KMS-11 (cell line): ENCODE measurements at regions not wholly inside any gene's neighbourhood (a gene's known extent, or its start where the extent isn't known, plus 50 kb on each side); places are given as distances from the start of the nearest gene placed in this dataset.

Experiments used
- H2AFZ ChIP-seq: fragments of 200-600 bp; sonication (generic); 2 replicates; pipeline ENCODE4 v1.6.1; 2016; ENCODE audit warnings: antibody characterized with exemption, mixed run types, low read depth
- H3K27ac ChIP-seq: fragments of 200-600 bp; sonication (generic); 2 replicates; pipeline ENCODE4 v1.6.1; 2016; ENCODE audit warnings: mild to moderate bottlenecking, mixed run types
- H3K27me3 ChIP-seq: fragments of 200-600 bp; sonication (generic); 2 replicates; pipeline ENCODE4 v1.6.1; 2017; ENCODE audit warnings: mild to moderate bottlenecking, low read depth, mixed run types, moderate library complexity; ENCODE audit not compliant: insufficient read depth
- H3K36me3 ChIP-seq: fragments of 200-600 bp; sonication (generic); 2 replicates; pipeline ENCODE4 v1.6.1; 2017; ENCODE audit warnings: mild to moderate bottlenecking, mixed run types; ENCODE audit not compliant: insufficient read depth
- H3K4me1 ChIP-seq: fragments of 200-600 bp; sonication (generic); 2 replicates; pipeline ENCODE4 v1.6.1; 2016; ENCODE audit warnings: mild to moderate bottlenecking, low read depth, mixed run types; ENCODE audit not compliant: poor library complexity, severe bottlenecking
- H3K4me2 ChIP-seq: fragments of 200-600 bp; sonication (generic); 2 replicates; pipeline ENCODE4 v1.7.0; 2016; ENCODE audit warnings: mild to moderate bottlenecking, mixed run types
- H3K4me3 ChIP-seq: fragments of 200-600 bp; sonication (generic); IDR thresholded peaks from 2 replicates; pipeline ENCODE4 v1.6.1; 2017; ENCODE audit warnings: low read depth, low read length, mixed read lengths; ENCODE audit not compliant: insufficient read depth
- H3K79me2 ChIP-seq: fragments of 200-600 bp; sonication (generic); 2 replicates; pipeline ENCODE4 v1.6.1; 2016; ENCODE audit warnings: low read depth, mixed run types; ENCODE audit not compliant: insufficient read depth
- H3K9ac ChIP-seq: fragments of 200-600 bp; sonication (generic); 2 replicates; pipeline ENCODE4 v1.6.1; 2016; ENCODE audit warnings: mild to moderate bottlenecking, mixed run types
- H4K20me1 ChIP-seq: fragments of 200-600 bp; sonication (generic); 2 replicates; pipeline ENCODE4 v1.6.1; 2016; ENCODE audit warnings: mild to moderate bottlenecking, mixed run types; ENCODE audit not compliant: insufficient read depth
- CTCF ChIP-seq: fragments of 200-600 bp; sonication (generic); conservative IDR thresholded peaks from 2 replicates; pipeline ENCODE4 v1.6.1; 2017; ENCODE audit warnings: low read depth, mild to moderate bottlenecking, antibody characterized with exemption, low read length, moderate library complexity, mixed read lengths

DNA sequence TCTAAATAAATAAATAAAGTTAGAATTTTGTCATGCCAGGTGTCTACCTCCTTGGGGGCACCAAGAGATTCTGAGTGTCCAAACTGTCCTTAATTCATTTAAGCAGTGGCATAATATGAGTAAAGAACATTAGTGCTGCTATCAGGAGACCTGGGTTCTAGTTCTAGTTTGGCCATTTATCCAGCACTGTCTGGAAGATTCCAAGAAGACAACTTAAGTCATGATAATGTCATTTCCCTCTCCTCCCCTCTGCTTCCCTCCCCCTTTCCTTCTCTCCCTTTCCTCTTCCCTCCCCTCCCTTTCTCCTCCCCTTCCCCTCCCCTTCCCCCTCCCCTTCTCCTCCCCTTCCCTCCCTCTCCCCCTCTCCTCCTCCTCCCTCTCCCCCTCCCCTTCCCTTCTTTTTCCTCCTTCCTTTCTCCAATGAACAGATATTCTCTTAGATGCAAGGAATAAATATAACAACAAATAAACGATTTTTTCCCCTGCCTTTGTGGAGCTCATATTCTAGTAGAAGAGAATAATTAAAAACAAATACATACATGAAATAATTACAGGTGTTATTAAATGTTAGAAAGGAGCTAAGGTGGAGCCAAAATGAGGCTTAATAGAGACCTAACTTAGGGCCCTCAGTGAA lies 90.8 kb downstream of the NMUR2 start:
- H3K27ac ChIP-seq, result no peak overlapping the region
- H3K36me3 ChIP-seq, result no peaks in the 10 kb centered on the region
- H3K27me3 ChIP-seq, result no peaks in the 10 kb centered on the region
- no peak overlapping the region for H2AFZ ChIP-seq
- no peak overlapping the region for H3K4me3 ChIP-seq
- H3K9ac ChIP-seq, result no peak overlapping the region
- no peak for TF ChIP-seq CTCF
- no peaks in the 10 kb centered on the region for H4K20me1 ChIP-seq
- H3K4me1 ChIP-seq, result no peaks in the 10 kb centered on the region
- H3K4me2 ChIP-seq, result no peak overlapping the region
- no peaks in the 10 kb centered on the region for H3K79me2 ChIP-seq

DNA sequence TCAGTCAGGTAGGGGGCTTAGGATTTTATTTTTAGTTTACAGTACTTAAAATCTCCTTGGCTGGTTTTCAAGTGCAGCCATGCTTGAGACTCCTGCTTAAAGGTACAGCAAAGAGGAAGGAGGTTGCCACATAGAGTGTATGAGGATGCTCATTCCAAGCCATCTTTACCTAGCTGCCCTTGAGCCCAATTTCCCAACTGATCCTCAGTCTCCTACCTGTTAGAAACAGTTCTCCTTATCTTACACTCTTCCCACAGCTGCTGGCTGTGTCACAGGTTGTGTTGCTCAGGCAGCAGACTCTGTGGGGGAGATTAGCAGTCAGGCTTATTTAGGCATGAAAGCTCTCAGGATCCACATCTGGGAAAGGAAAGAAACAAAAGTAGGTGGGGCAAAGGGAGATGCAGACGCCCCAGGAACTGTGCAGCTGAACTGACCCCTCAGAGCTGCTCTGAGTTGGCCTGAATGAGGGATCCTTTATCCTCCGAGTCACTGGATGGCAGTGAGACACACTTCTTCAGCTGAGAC lies 95.1 kb downstream of the NMUR2 start:
- Histone ChIP-seq H2AFZ (no peak overlapping the region), H3K36me3 (no peaks in the 10 kb centered on the region), H3K4me1 (no peaks in the 10 kb centered on the region), H4K20me1 (no peaks in the 10 kb centered on the region), H3K27me3 (no peaks in the 10 kb centered on the region), H3K4me3 (no peak overlapping the region), H3K9ac (no peak overlapping the region), H3K27ac (no peak overlapping the region), H3K79me2 (no peaks in the 10 kb centered on the region), H3K4me2 (no peak overlapping the region)
- TF ChIP-seq CTCF, result no peak

DNA sequence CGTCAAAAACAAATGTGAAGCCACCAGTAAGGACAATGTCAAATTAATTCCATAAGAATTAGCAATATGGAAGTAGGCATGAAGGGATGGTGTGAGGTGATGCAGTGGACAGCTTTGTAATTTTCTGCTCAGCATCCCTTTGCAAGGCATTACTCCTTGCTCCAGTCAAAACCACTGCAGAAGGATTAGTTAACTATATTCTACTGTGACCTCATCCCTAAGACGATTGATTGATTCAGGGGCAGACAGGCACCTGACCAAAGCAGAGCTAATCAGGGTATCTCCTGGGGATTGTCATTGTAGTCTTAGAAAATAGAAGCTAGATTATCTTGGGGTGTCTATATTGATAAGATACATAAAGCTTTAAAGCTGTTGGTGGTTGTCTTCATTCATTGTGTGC lies 98.7 kb downstream of the NMUR2 start:
- Histone ChIP-seq H3K79me2 (no peaks in the 10 kb centered on the region), H3K4me3 (no peak overlapping the region), H3K9ac (no peak overlapping the region), H3K4me1 (no peaks in the 10 kb centered on the region), H3K4me2 (no peak overlapping the region), H3K27me3 (no peaks in the 10 kb centered on the region), H3K27ac (no peak overlapping the region), H4K20me1 (no peaks in the 10 kb centered on the region), H3K36me3 (no peaks in the 10 kb centered on the region), H2AFZ (no peak overlapping the region)
- TF ChIP-seq CTCF, result no peak

GRCh38 chr5:152305525-152305924 lies 99.6 kb downstream of the NMUR2 start:
- Histone ChIP-seq H3K4me1 (no peaks in the 10 kb centered on the region), H3K4me2 (no peak overlapping the region), H3K79me2 (no peaks in the 10 kb centered on the region), H3K27me3 (no peaks in the 10 kb centered on the region), H3K27ac (no peak overlapping the region), H4K20me1 (no peaks in the 10 kb centered on the region), H3K9ac (no peak overlapping the region), H2AFZ (no peak overlapping the region), H3K36me3 (no peaks in the 10 kb centered on the region), H3K4me3 (no peak overlapping the region)
- no peak for TF ChIP-seq CTCF
